Uterus (tissue), 3 donors: ENCODE measurements at regions not wholly inside any gene's neighbourhood (a gene's known extent, or its start where the extent isn't known, plus 50 kb on each side); places are given as distances from the start of the nearest gene placed in this dataset.
"Not testable (repeated sequence)": the region's sequence is repeated elsewhere in the genome, so short reads cannot be mapped to it uniquely, and the experiment has no call there.

Experiments used
- DNase-seq, 2 donors: peaks; one replicate each; pipeline ENCODE4 v3.0.0-alpha.2; 2019 to 2020
- H3K27ac ChIP-seq, 2 donors: fragments of 200-600 bp; sonication (generic); 1 replicate in 1 of 2; 2 replicates in 1 of 2; pipeline ENCODE4 v1.5.1; 2016 to 2018
- H3K27me3 ChIP-seq, 2 donors: fragments of 200-600 bp; sonication (generic); one replicate each; pipeline ENCODE4 v1.5.1; 2018 to 2019; ENCODE audit warnings: control low read depth in 1 of 2
- H3K36me3 ChIP-seq, 2 donors: fragments of 200-600 bp; sonication (generic); one replicate each; pipeline ENCODE4 v1.5.1; 2019; ENCODE audit warnings: control low read depth in 1 of 2
- H3K4me1 ChIP-seq, 2 donors: fragments of 200-600 bp; sonication (generic); one replicate each; pipeline ENCODE4 v1.5.1; 2018 to 2019; ENCODE audit warnings: control low read depth in 1 of 2
- H3K4me3 ChIP-seq, 2 donors: fragments of 200-600 bp; sonication (generic); 1 replicate in 1 of 2; 2 replicates in 1 of 2; pipeline ENCODE4 v1.5.1; 2018 to 2019; ENCODE audit warnings: mild to moderate bottlenecking in 1 of 2
- H3K9me3 ChIP-seq, 2 donors: fragments of 200-600 bp; sonication (generic); one replicate each; pipeline ENCODE4 v1.5.1; 2019; ENCODE audit warnings: control low read depth in 1 of 2
- CTCF ChIP-seq, 4 experiments: fragments of 200-600 bp in 2 of 4; fragments of 450-650 bp in 2 of 4; sonication (generic) in 2 of 4; IDR thresholded peaks; one replicate each; pipeline ENCODE4 v1.5.1; 2016 to 2019; ENCODE audit warnings: antibody characterized with exemption in 4 of 4, mild to moderate bottlenecking in 2 of 4, moderate library complexity in 1 of 4
- POLR2A ChIP-seq, 2 donors: fragments of 450-650 bp; IDR thresholded peaks; one replicate each; pipeline ENCODE4 v1.6.1; 2016; ENCODE audit warnings: antibody characterized with exemption in 2 of 2, mild to moderate bottlenecking in 1 of 2, moderate library complexity in 1 of 2
- intact Hi-C: fragments of 100-400 bp; cut with DNase I; formaldehyde crosslinking; loops from one replicate; pipeline ENCODE4 v1.15.1; 2023; ENCODE audit warnings: low total_unique reads
- donor health status: DM: yes; HTN: yes; CAD: no.

GRCh38 chr9:113678859-113679256 lies 197.3 kb upstream of the ZNF618 start:
- no peaks in the 10 kb centered on the region for H3K27me3 ChIP-seq
- intact Hi-C loops, result no loop called here
- no peak overlapping the region for H3K4me3 ChIP-seq
- H3K36me3 ChIP-seq, result no peaks in the 10 kb centered on the region
- no peaks in the 10 kb centered on the region for H3K9me3 ChIP-seq
- TF ChIP-seq POLR2A (IDR thresholded peaks at IDR 0.05) (no peak), CTCF (IDR thresholded peaks at IDR 0.05) (no peak)
- no peaks in the 10 kb centered on the region for H3K4me1 ChIP-seq
- DNase-seq, result no peak
- no peak overlapping the region for H3K27ac ChIP-seq

- DNase-seq, result peak; percentile 45 to 59
- no peaks in the 10 kb centered on the region for H3K27me3 ChIP-seq
- TF ChIP-seq POLR2A (IDR thresholded peaks at IDR 0.05), result no peak
- peak; percentile 64 to 78 (median 73) for TF ChIP-seq CTCF (IDR thresholded peaks at IDR 0.05)
- H3K9me3 ChIP-seq, result no peaks in the 10 kb centered on the region
- H3K27ac ChIP-seq, result no peak overlapping the region
- no peak overlapping the region for H3K4me3 ChIP-seq
- intact Hi-C loops, result no loop called here
- peaks cover 0 to under 1% of the 10 kb centered on the region in 2 donors for H3K4me1 ChIP-seq
- no peaks in the 10 kb centered on the region for H3K36me3 ChIP-seq
Measured at GRCh38 chr9:113682297-113682771, 193.8 kb upstream of the ZNF618 start.

GRCh38 chr9:113685636-113686035 lies 190.5 kb upstream of the ZNF618 start:
- H3K36me3 ChIP-seq, H3K27me3 ChIP-seq, intact Hi-C loops, H3K9me3 ChIP-seq, H3K4me1 ChIP-seq, DNase-seq, H3K4me3 ChIP-seq, H3K27ac ChIP-seq: not testable (repeated sequence)

- H3K27me3 ChIP-seq, result no peaks in the 10 kb centered on the region
- TF ChIP-seq CTCF (IDR thresholded peaks at IDR 0.05) (no peak), POLR2A (IDR thresholded peaks at IDR 0.05) (no peak)
- no peaks in the 10 kb centered on the region for H3K9me3 ChIP-seq
- H3K27ac ChIP-seq, result no peak overlapping the region
- no peak for DNase-seq
- H3K4me3 ChIP-seq, result no peak overlapping the region
- peaks cover 0 to 7% of the 10 kb centered on the region in 2 donors for H3K4me1 ChIP-seq
- no peaks in the 10 kb centered on the region for H3K36me3 ChIP-seq
- intact Hi-C loops, result no loop called here
Measured at GRCh38 chr9:113687107-113687679, 188.9 kb upstream of the ZNF618 start.

- Histone ChIP-seq H3K36me3 (no peaks in the 10 kb centered on the region), H3K27ac (no peak overlapping the region), H3K4me3 (no peak overlapping the region), H3K9me3 (no peaks in the 10 kb centered on the region), H3K27me3 (no peaks in the 10 kb centered on the region), H3K4me1 (peaks cover 0 to 7% of the 10 kb centered on the region in 2 donors)
- DNase-seq, result no peak
- TF ChIP-seq CTCF (IDR thresholded peaks at IDR 0.05) (no peak), POLR2A (IDR thresholded peaks at IDR 0.05) (no peak)
- intact Hi-C loops, result no loop called here
Measured at GRCh38 chr9:113687680-113688371, 188.3 kb upstream of the ZNF618 start.
